GM19372 (cell line): ENCODE measurements at regions not wholly inside any gene's neighbourhood (a gene's known extent, or its start where the extent isn't known, plus 50 kb on each side); places are given as distances from the start of the nearest gene placed in this dataset.

Experiments
- ATAC-seq: cut with Tn5 transposase; IDR thresholded peaks from one replicate; pipeline ENCODE4 v1.9.1; 2021; ENCODE audit warnings: mild to moderate bottlenecking, low read depth, moderate library complexity; ENCODE audit not compliant: unreplicated experiment

- no peak for ATAC-seq
Observed at GRCh38 chr4:123345935-123346300, 50.7 kb upstream of the SPRY1 start.

- no peak for ATAC-seq
Observed at GRCh38 chr4:123346330-123346940, 50.2 kb upstream of the SPRY1 start.
